ENCODE measurements at regions not wholly inside any gene's neighbourhood (a gene's known extent, or its start where the extent isn't known, plus 50 kb on each side); places are given as distances from the start of the nearest gene placed in this dataset.

- H3K36me3 ChIP-seq (ENCODE audit: control insufficient read depth in 2 of 2, insufficient read depth in 2 of 2, low read length in 1 of 2): no peaks in the 10 kb centered on the region
- H3K9me3 ChIP-seq (ENCODE audit: control insufficient read depth in 2 of 2, insufficient read depth in 1 of 2, low read depth in 1 of 2, low read length in 1 of 2): no peaks in the 10 kb centered on the region
- no peaks in the 10 kb centered on the region for H3K4me1 ChIP-seq (ENCODE audit: control insufficient read depth in 2 of 2, insufficient read depth in 2 of 2, low read length in 1 of 2)
- no peak overlapping the region for H3K27ac ChIP-seq (ENCODE audit: low read depth in 2 of 2, low read length in 1 of 2)
- H3K27me3 ChIP-seq (ENCODE audit: control insufficient read depth in 1 of 2, insufficient read depth in 2 of 2, low read length in 2 of 2): no peaks in the 10 kb centered on the region
- 83 to 89% methylated on average over 9 of the region's 9 CpGs for WGBS, 2 donors
- no peak overlapping the region for H3K4me3 ChIP-seq (ENCODE audit: low read depth in 1 of 2, low read length in 2 of 2)
These were observed 163.7 kb upstream of the NOVA1 start for GRCh38 chr14:26761532-26761931.

GRCh38 chr14:26765301-26765700, 167.5 kb upstream of the NOVA1 start:
- no peaks in the 10 kb centered on the region for H3K4me1 ChIP-seq (ENCODE audit: control insufficient read depth in 2 of 2, insufficient read depth in 2 of 2, low read length in 1 of 2)
- no peaks in the 10 kb centered on the region for H3K9me3 ChIP-seq (ENCODE audit: control insufficient read depth in 2 of 2, insufficient read depth in 1 of 2, low read depth in 1 of 2, low read length in 1 of 2)
- no peaks in the 10 kb centered on the region for H3K36me3 ChIP-seq (ENCODE audit: control insufficient read depth in 2 of 2, insufficient read depth in 2 of 2, low read length in 1 of 2)
- no peak overlapping the region for H3K4me3 ChIP-seq (ENCODE audit: low read depth in 1 of 2, low read length in 2 of 2)
- H3K27me3 ChIP-seq (ENCODE audit: control insufficient read depth in 1 of 2, insufficient read depth in 2 of 2, low read length in 2 of 2): no peaks in the 10 kb centered on the region
- no peak overlapping the region for H3K27ac ChIP-seq (ENCODE audit: low read depth in 2 of 2, low read length in 1 of 2)

- no peaks in the 10 kb centered on the region for H3K9me3 ChIP-seq (ENCODE audit: control insufficient read depth in 2 of 2, insufficient read depth in 1 of 2, low read depth in 1 of 2, low read length in 1 of 2)
- no peaks in the 10 kb centered on the region for H3K36me3 ChIP-seq (ENCODE audit: control insufficient read depth in 2 of 2, insufficient read depth in 2 of 2, low read length in 1 of 2)
- H3K27ac ChIP-seq (ENCODE audit: low read depth in 2 of 2, low read length in 1 of 2): no peak overlapping the region
- no peaks in the 10 kb centered on the region for H3K27me3 ChIP-seq (ENCODE audit: control insufficient read depth in 1 of 2, insufficient read depth in 2 of 2, low read length in 2 of 2)
- no peak overlapping the region for H3K4me3 ChIP-seq (ENCODE audit: low read depth in 1 of 2, low read length in 2 of 2)
- no peaks in the 10 kb centered on the region for H3K4me1 ChIP-seq (ENCODE audit: control insufficient read depth in 2 of 2, insufficient read depth in 2 of 2, low read length in 1 of 2)
- 40 to 45% methylated on average over 2 of the region's 2 CpGs for WGBS, 2 donors
These were observed 168.1 kb upstream of the NOVA1 start for GRCh38 chr14:26765768-26766520.

GRCh38 chr14:26766726-26767125, 168.9 kb upstream of the NOVA1 start:
- WGBS, 2 donors: 89% methylated on average over 1 of the region's 1 CpG
- H3K4me3 ChIP-seq (ENCODE audit: low read depth in 1 of 2, low read length in 2 of 2): no peak overlapping the region

GRCh38 chr14:26773906-26774593, 176.2 kb upstream of the NOVA1 start:
- 65% methylated on average over 5 of the region's 5 CpGs for WGBS, 2 donors
- no peaks in the 10 kb centered on the region for H3K27me3 ChIP-seq (ENCODE audit: control insufficient read depth in 1 of 2, insufficient read depth in 2 of 2, low read length in 2 of 2)
- H3K4me3 ChIP-seq (ENCODE audit: low read depth in 1 of 2, low read length in 2 of 2): no peak overlapping the region
- no peaks in the 10 kb centered on the region for H3K9me3 ChIP-seq (ENCODE audit: control insufficient read depth in 2 of 2, insufficient read depth in 1 of 2, low read depth in 1 of 2, low read length in 1 of 2)
- H3K36me3 ChIP-seq (ENCODE audit: control insufficient read depth in 2 of 2, insufficient read depth in 2 of 2, low read length in 1 of 2): no peaks in the 10 kb centered on the region
- H3K27ac ChIP-seq (ENCODE audit: low read depth in 2 of 2, low read length in 1 of 2): no peak overlapping the region
- H3K4me1 ChIP-seq (ENCODE audit: control insufficient read depth in 2 of 2, insufficient read depth in 2 of 2, low read length in 1 of 2): no peaks in the 10 kb centered on the region

More at GRCh38 chr14:26766726-26767125, 168.9 kb upstream of the NOVA1 start:
- Histone ChIP-seq H3K4me1 (ENCODE audit: control insufficient read depth in 2 of 2, insufficient read depth in 2 of 2, low read length in 1 of 2) (no peaks in the 10 kb centered on the region), H3K9me3 (ENCODE audit: control insufficient read depth in 2 of 2, insufficient read depth in 1 of 2, low read depth in 1 of 2, low read length in 1 of 2) (no peaks in the 10 kb centered on the region), H3K27ac (ENCODE audit: low read depth in 2 of 2, low read length in 1 of 2) (no peak overlapping the region), H3K36me3 (ENCODE audit: control insufficient read depth in 2 of 2, insufficient read depth in 2 of 2, low read length in 1 of 2) (no peaks in the 10 kb centered on the region), H3K27me3 (ENCODE audit: control insufficient read depth in 1 of 2, insufficient read depth in 2 of 2, low read length in 2 of 2) (no peaks in the 10 kb centered on the region)

- no peaks in the 10 kb centered on the region for H3K27me3 ChIP-seq (ENCODE audit: control insufficient read depth in 1 of 2, insufficient read depth in 2 of 2, low read length in 2 of 2)
- no peaks in the 10 kb centered on the region for H3K9me3 ChIP-seq (ENCODE audit: control insufficient read depth in 2 of 2, insufficient read depth in 1 of 2, low read depth in 1 of 2, low read length in 1 of 2)
- no peak overlapping the region for H3K27ac ChIP-seq (ENCODE audit: low read depth in 2 of 2, low read length in 1 of 2)
- 58 to 62% methylated on average over 5 of the region's 5 CpGs for WGBS, 2 donors
- no peaks in the 10 kb centered on the region for H3K36me3 ChIP-seq (ENCODE audit: control insufficient read depth in 2 of 2, insufficient read depth in 2 of 2, low read length in 1 of 2)
- no peak overlapping the region for H3K4me3 ChIP-seq (ENCODE audit: low read depth in 1 of 2, low read length in 2 of 2)
- no peaks in the 10 kb centered on the region for H3K4me1 ChIP-seq (ENCODE audit: control insufficient read depth in 2 of 2, insufficient read depth in 2 of 2, low read length in 1 of 2)
These were observed 178.1 kb upstream of the NOVA1 start for GRCh38 chr14:26775765-26776563.

- Histone ChIP-seq H3K4me1 (ENCODE audit: control insufficient read depth in 2 of 2, insufficient read depth in 2 of 2, low read length in 1 of 2) (no peaks in the 10 kb centered on the region), H3K36me3 (ENCODE audit: control insufficient read depth in 2 of 2, insufficient read depth in 2 of 2, low read length in 1 of 2) (no peaks in the 10 kb centered on the region), H3K27me3 (ENCODE audit: control insufficient read depth in 1 of 2, insufficient read depth in 2 of 2, low read length in 2 of 2) (no peaks in the 10 kb centered on the region), H3K27ac (ENCODE audit: low read depth in 2 of 2, low read length in 1 of 2) (no peak overlapping the region), H3K9me3 (ENCODE audit: control insufficient read depth in 2 of 2, insufficient read depth in 1 of 2, low read depth in 1 of 2, low read length in 1 of 2) (no peaks in the 10 kb centered on the region), H3K4me3 (ENCODE audit: low read depth in 1 of 2, low read length in 2 of 2) (no peak overlapping the region)
- WGBS, 2 donors: 62 to 74% methylated on average over 4 of the region's 4 CpGs
These were observed 193.4 kb upstream of the NOVA1 start for GRCh38 chr14:26791117-26791806.

- no peaks in the 10 kb centered on the region for H3K4me1 ChIP-seq (ENCODE audit: control insufficient read depth in 2 of 2, insufficient read depth in 2 of 2, low read length in 1 of 2)
- WGBS, 2 donors: 60 to 68% methylated on average over 2 of the region's 2 CpGs
These were observed 196.9 kb upstream of the NOVA1 start for GRCh38 chr14:26794731-26795130.

GRCh38 chr14:26808407-26808806, 210.6 kb upstream of the NOVA1 start:
- Histone ChIP-seq H3K4me1 (ENCODE audit: control insufficient read depth in 2 of 2, insufficient read depth in 2 of 2, low read length in 1 of 2) (no peaks in the 10 kb centered on the region), H3K36me3 (ENCODE audit: control insufficient read depth in 2 of 2, insufficient read depth in 2 of 2, low read length in 1 of 2) (no peaks in the 10 kb centered on the region), H3K4me3 (ENCODE audit: low read depth in 1 of 2, low read length in 2 of 2) (no peak overlapping the region), H3K27ac (ENCODE audit: low read depth in 2 of 2, low read length in 1 of 2) (no peak overlapping the region), H3K9me3 (ENCODE audit: control insufficient read depth in 2 of 2, insufficient read depth in 1 of 2, low read depth in 1 of 2, low read length in 1 of 2) (no peaks in the 10 kb centered on the region), H3K27me3 (ENCODE audit: control insufficient read depth in 1 of 2, insufficient read depth in 2 of 2, low read length in 2 of 2) (no peaks in the 10 kb centered on the region)
- WGBS, 2 donors: 68 to 75% methylated on average over 1 of the region's 1 CpG

More at GRCh38 chr14:26794731-26795130, 196.9 kb upstream of the NOVA1 start:
- Histone ChIP-seq H3K27me3 (ENCODE audit: control insufficient read depth in 1 of 2, insufficient read depth in 2 of 2, low read length in 2 of 2) (no peaks in the 10 kb centered on the region), H3K9me3 (ENCODE audit: control insufficient read depth in 2 of 2, insufficient read depth in 1 of 2, low read depth in 1 of 2, low read length in 1 of 2) (no peaks in the 10 kb centered on the region), H3K4me3 (ENCODE audit: low read depth in 1 of 2, low read length in 2 of 2) (no peak overlapping the region), H3K27ac (ENCODE audit: low read depth in 2 of 2, low read length in 1 of 2) (no peak overlapping the region), H3K36me3 (ENCODE audit: control insufficient read depth in 2 of 2, insufficient read depth in 2 of 2, low read length in 1 of 2) (no peaks in the 10 kb centered on the region)

Measured in esophagus (tissue), 2 donors.